Stimulated activated CD4-positive, alpha-beta T cell treated with anti-CD3 and anti-CD28 coated beads, Interleukin-1b, Interleukin-23, amount 100 ng/mL, for 24 hours (primary cell): ENCODE measurements at regions not wholly inside any gene's neighbourhood (a gene's known extent, or its start where the extent isn't known, plus 50 kb on each side); places are given as distances from the start of the nearest gene placed in this dataset.

Experiments
- DNase-seq, 4 experiments: peaks; one replicate each; pipeline ENCODE4 v3.0.0-alpha.2; 2020; ENCODE audit warnings: low read depth in 4 of 4, low spot score in 1 of 4

DNA sequence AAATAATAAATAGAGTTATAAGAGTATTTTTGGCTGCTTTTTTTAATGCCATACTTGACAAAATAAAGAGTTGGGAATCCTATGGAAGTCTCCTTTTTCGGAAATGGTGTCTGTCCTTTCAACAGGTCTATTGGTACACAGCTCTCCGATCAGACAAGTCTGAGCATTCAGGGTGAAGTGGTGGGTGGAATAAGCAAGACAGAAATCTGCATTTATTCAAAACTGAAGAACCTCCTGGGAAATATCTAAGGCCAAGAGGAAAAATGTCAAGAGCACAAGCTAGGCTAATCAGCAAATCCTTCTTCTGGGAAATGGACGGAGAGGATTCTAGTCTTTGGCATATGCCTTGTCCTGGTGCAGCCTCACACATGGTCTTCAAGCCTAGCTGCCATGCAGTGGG lies 309.0 kb downstream of the CENPC start:
- no peak for DNase-seq

DNA sequence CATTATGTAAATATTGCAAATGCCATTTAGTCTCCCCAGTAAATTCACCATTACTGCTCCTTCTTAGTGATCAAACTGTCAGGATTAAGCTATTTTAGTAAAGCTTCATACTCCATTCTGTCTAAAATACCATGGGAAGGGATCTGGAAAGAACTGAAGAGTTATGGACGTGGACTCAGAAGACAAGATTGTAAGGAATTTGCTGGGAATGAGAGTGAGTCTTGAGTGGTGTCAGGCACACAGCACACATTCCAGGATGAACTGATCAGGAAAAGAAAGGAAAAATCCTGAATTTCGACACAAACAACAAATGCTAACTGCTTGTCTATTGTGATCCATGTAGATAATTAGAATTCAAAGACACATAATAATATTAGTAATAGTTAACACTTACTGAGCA lies 311.0 kb downstream of the CENPC start:
- DNase-seq, result no peak

- no peak for DNase-seq
These were observed 316.2 kb downstream of the CENPC start for GRCh38 chr4:67229148-67229547.

DNA sequence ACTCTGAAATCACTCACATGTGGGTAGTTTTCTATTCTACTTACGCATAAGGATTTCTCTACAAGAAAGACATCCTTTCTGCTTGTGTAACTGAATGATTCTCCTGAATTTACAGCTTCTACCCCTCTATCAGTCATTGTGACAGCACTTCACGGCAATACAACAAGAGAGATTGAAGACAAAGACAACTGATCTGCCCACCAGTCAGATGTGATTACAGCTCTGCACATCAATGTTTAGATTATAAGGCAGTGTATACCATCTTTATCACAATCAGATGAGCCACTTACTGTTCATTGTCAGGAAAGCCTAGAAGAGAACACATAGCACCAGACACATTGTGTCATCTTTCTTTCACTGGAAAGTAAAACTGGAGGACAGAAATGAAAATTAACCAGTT lies 324.4 kb downstream of the CENPC start:
- no peak for DNase-seq

GRCh38 chr4:67218883-67219282 lies 326.4 kb downstream of the CENPC start:
- DNase-seq, result no peak

DNA sequence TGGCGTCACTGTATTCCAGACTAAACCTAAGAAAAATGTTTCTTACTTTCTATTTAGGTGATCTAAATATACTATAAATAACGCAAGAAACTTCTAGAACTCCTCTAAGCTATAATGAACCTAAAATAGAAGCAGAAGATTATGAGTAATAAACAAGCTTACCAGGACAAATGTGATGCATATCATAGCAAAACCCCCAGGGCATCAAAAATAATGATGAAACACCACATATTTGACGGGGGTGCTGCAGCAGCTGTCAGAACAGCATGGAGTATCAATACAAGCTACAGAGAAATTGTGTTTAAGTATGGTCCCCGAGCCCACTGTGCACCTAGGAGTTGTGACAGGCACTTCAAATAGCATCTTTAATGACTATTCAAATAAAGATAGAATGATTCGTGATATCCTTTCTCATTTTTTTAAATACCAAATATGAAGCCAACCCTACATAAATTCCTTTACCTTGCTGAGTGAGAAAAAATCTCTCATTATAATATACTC lies 337.3 kb downstream of the CENPC start:
- no peak for DNase-seq

DNA sequence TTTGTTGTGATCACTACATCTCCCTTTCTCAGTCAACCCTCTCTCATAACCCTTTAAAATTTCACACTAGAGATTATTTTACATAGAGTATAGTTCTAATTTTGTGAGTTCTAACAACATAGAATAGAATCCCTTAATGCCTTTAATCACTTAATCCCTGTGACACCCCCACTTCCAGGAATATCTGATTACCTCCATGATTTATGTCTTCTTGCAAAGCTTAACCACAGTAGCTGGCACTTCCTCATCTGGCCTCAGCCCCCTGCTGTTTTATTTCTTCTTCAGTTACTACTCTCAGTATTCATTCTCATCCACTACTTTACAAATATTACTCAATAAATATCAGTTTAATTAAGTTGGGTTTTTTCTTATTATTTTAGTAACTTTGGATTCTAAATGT lies 340.9 kb downstream of the CENPC start:
- DNase-seq, result no peak

DNA sequence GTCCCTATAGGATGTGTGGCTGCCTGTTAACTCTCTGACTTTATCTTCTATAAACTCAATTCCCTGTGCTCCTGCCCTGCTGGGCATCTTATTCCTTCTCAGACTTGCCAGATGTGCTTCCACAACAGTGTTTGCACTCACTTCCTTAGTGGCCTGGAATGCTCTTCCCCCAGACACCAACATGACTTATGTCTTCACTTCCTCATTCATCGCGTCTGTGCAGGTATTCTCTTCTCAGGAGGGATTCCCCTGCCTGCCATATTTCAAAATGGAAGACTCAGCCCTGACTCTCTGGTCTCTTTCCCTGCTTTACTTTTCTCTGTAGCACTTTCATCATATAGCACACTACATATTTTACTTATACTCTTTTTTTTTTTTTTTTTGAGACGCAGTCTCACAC lies 344.0 kb downstream of the CENPC start:
- DNase-seq, result no peak

GRCh38 chr4:67198727-67199126 lies 346.6 kb downstream of the CENPC start:
- DNase-seq, result no peak

GRCh38 chr4:67167849-67168248 lies 377.5 kb downstream of the CENPC start:
- no peak for DNase-seq

- no peak for DNase-seq
These were observed 382.6 kb downstream of the CENPC start for GRCh38 chr4:67162690-67163089.

DNA sequence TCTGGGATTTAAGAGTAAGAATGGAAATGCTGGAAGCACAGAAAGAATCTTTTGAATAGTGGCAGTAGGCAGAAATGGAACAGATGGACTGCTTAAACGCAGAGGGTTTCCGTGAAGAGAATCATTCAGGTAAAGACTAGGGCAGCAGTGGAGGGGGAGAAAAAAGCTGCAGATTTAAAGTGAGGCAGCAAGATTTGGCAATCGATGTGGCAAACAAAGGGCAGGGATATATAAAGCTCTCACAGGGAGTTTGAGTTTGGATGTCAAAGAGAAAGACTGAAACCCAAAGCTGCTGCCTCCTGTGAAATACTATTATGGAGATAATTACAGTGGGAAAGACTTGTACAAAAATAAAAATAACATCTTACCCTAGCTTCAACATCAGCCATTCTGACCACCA lies 384.0 kb downstream of the CENPC start:
- DNase-seq, result no peak

DNA sequence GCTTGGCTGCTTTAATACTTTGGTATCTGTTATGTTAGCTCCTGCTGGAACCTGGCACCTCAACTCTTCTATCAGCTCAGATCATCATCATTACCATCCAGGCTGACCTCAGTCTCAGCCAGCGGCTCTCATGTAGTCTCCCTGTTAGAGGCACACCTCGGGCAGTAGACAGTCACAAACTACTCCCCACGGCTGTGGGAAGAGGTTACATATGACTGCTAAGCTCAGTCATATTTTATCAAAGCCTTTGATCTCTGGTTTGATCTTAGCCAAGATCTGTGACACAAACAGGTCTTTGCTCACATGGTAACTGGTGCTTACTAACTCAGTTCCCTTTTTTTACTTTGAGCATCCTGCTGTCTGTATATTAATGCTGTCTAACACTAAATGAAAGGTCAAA lies 384.9 kb downstream of the CENPC start:
- DNase-seq, result no peak

DNA sequence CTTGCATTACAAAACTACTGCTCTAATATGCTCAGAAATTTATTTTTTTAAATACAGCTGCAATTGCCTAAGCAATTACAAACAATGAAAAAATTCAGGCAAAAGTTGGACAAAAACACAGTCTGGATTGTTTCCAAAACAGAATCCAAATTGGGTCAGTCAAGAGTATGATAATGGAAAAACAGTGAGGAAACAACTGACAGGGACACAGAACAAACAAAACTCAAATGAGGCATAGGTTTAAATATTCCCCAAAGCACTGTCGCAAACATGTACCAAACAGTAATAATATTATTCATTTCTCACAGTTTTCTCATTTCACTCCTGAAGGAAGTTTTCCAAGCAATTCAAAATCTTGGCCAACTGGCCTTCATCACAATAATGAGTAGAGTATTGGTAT lies 386.6 kb downstream of the CENPC start:
- DNase-seq, result no peak

DNA sequence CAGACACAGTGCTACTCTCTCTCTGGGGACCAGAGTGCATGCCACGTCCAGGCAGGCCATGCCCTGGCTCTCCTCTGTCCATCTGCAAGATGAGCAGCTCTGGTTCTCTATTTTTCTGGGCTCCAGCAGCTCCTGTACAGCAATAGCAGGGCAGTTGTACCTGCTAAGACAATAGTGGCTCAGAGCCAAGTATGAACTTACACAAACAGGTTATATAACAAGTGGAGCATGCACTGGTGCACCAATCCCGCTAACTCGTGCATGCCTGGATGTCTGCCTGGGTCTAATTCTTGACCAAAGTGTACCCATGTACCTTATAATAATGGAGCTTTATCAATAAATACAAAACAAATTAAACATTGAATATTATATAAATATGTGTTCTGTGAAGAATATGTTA lies 392.3 kb downstream of the CENPC start:
- no peak for DNase-seq

GRCh38 chr4:67151376-67152343 lies 393.6 kb downstream of the CENPC start:
- DNase-seq, result no peak

DNA sequence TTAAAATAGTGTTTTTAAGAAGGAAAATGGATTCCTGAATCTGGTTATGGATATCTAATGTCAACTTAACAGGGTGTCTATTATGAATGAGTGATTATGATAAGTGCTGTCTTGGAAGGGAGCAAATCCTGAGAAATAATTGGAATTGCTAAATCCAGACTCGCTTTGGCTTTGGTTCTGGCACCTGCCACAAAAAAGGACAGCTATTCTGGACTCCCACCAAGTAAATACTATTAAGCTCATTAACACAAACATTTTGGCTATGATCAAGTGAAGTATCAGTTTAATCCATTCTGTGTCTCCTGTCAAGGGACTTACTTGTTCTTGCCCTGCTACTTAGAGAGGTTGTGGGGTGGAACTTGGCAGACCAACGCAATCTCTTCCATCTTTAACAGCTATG lies 403.7 kb downstream of the CENPC start:
- no peak for DNase-seq

GRCh38 chr4:67134616-67135015 lies 410.7 kb downstream of the CENPC start:
- no peak for DNase-seq

DNA sequence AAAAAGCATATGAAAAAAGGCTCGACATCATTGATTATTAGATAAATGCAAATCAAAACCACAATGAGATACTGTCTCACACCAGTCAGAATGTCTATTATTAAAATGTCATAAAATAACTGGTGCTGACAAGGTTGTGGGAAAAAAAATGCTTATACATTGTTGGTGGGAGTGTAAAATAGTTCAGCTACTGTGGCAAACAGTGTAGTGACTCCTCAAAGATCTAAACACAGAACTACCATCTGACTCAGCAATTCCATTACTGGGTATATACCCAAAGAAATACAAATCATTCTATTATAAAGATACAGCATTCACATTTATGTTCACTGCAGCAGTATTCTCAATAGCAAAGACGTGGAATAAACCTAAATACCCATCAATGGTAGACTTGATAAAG lies 412.1 kb downstream of the CENPC start:
- no peak for DNase-seq

GRCh38 chr4:67131224-67131623 lies 414.1 kb downstream of the CENPC start:
- no peak for DNase-seq

DNA sequence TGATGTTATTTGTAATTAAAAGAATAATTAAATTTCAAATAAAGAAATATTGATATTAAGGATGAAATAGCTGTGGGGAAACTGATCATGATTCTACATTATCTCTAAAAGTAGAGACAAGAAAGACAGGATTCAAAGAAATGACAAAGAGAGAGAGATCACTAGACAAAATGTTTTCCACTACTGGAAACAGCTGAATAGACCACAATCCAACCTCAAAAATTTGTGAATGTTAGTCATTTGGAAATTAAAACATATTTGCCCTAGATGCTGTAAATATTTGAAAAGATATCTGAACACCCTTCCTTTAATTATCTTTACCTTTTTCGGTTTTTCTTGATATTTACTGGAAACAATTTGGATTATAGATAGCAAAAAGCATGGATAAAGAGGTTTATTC lies 414.9 kb downstream of the CENPC start:
- no peak for DNase-seq

DNA sequence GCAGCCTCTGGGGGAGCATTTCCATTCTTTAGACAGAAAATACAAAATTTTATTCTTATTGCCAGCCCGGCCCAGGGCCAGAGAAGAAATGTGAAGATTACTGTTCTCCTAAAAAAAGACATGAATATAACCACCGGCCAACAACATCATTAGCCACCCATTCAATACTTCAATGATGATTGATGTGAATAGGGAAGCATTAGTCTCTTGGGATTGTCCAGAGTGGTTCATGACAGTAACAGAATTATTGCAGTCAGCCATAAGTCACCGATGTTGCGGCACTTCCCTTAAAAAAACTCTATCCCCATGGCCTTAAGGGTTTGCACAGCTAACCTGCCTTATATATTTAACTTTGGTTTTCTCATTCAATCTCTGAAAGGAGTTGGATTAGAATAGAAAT lies 418.7 kb downstream of the CENPC start:
- DNase-seq, result no peak
